ENCODE measurements at regions not wholly inside any gene's neighbourhood (a gene's known extent, or its start where the extent isn't known, plus 50 kb on each side); places are given as distances from the start of the nearest gene placed in this dataset.

- no peaks in the 10 kb centered on the region for H3K9me3 ChIP-seq (replicated peaks; ENCODE audit: control insufficient read depth, low read depth, low read length)
- peaks cover 2% of the 10 kb centered on the region for H3K27me3 ChIP-seq (ENCODE audit: control insufficient read depth, insufficient read depth, low read length)
- whole genome bisulfite sequencing (ENCODE audit: insufficient coverage): 83% methylated on average over 6 of the region's 11 CpGs
Measured at GRCh38 chr2:45264227-45265225, 255.3 kb upstream of the SIX2 start.

GRCh38 chr2:45263147-45263546, 253.9 kb upstream of the SIX2 start:
- no peak overlapping the region for H3K27ac ChIP-seq (ENCODE audit: low read length)
- peaks cover 30% of the 10 kb centered on the region for H3K4me1 ChIP-seq (ENCODE audit: control insufficient read depth, insufficient read depth, low read length)
- WGBS (ENCODE audit: insufficient coverage): 34% methylated on average over 4 of the region's 6 CpGs
- no peak overlapping the region for H3K4me3 ChIP-seq (ENCODE audit: low read length)
- H3K36me3 ChIP-seq (ENCODE audit: control insufficient read depth, insufficient read depth, low read length): no peaks in the 10 kb centered on the region
- DNase-seq: no peak
- no peaks in the 10 kb centered on the region for H3K9me3 ChIP-seq (replicated peaks; ENCODE audit: control insufficient read depth, low read depth, low read length)
- peaks cover 2% of the 10 kb centered on the region for H3K27me3 ChIP-seq (ENCODE audit: control insufficient read depth, insufficient read depth, low read length)

More at GRCh38 chr2:45264227-45265225, 255.3 kb upstream of the SIX2 start:
- Histone ChIP-seq H3K27ac (ENCODE audit: low read length) (no peak overlapping the region), H3K4me1 (ENCODE audit: control insufficient read depth, insufficient read depth, low read length) (peaks cover 22% of the 10 kb centered on the region), H3K36me3 (ENCODE audit: control insufficient read depth, insufficient read depth, low read length) (no peaks in the 10 kb centered on the region), H3K4me3 (ENCODE audit: low read length) (no peak overlapping the region)
- DNase-seq: no peak

GRCh38 chr2:45261746-45262145, 252.5 kb upstream of the SIX2 start:
- no peaks in the 10 kb centered on the region for H3K36me3 ChIP-seq (ENCODE audit: control insufficient read depth, insufficient read depth, low read length)
- WGBS (ENCODE audit: insufficient coverage): 69% methylated on average over 3 of the region's 4 CpGs
- H3K9me3 ChIP-seq (replicated peaks; ENCODE audit: control insufficient read depth, low read depth, low read length): no peaks in the 10 kb centered on the region
- peaks cover 44% of the 10 kb centered on the region for H3K4me1 ChIP-seq (ENCODE audit: control insufficient read depth, insufficient read depth, low read length)
- peaks cover 2% of the 10 kb centered on the region for H3K27me3 ChIP-seq (ENCODE audit: control insufficient read depth, insufficient read depth, low read length)
- H3K27ac ChIP-seq (ENCODE audit: low read length): no peak overlapping the region
- no peak for DNase-seq
- no peak overlapping the region for H3K4me3 ChIP-seq (ENCODE audit: low read length)

DNA sequence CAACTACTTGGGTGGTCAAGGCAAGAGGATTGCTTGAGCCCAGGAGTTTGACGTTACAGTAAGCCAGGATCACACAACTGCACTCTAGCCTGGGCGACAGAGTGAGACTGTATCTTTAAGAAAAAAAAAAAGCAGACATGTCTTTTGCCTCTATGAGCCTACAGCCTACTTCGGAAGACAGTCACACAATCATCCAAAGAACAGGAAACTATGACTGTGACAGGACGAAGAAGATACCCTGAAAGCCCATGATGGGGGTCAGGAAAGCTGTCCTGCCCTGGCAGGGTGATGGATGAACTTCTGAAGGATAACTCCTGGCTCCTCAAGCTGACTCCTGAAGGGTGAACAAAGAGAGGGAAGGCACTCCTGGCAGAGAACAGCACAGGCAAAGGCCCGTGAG, 251.7 kb upstream of the SIX2 start:
- DNase-seq: no peak
- Histone ChIP-seq H3K4me3 (ENCODE audit: low read length) (no peak overlapping the region), H3K4me1 (ENCODE audit: control insufficient read depth, insufficient read depth, low read length) (peaks cover 51% of the 10 kb centered on the region), H3K9me3 (replicated peaks; ENCODE audit: control insufficient read depth, low read depth, low read length) (no peaks in the 10 kb centered on the region), H3K36me3 (ENCODE audit: control insufficient read depth, insufficient read depth, low read length) (no peaks in the 10 kb centered on the region), H3K27me3 (ENCODE audit: control insufficient read depth, insufficient read depth, low read length) (peaks cover 2% of the 10 kb centered on the region), H3K27ac (ENCODE audit: low read length) (no peak overlapping the region)
- 70% methylated on average over 1 of the region's 5 CpGs for WGBS (ENCODE audit: insufficient coverage)

DNA sequence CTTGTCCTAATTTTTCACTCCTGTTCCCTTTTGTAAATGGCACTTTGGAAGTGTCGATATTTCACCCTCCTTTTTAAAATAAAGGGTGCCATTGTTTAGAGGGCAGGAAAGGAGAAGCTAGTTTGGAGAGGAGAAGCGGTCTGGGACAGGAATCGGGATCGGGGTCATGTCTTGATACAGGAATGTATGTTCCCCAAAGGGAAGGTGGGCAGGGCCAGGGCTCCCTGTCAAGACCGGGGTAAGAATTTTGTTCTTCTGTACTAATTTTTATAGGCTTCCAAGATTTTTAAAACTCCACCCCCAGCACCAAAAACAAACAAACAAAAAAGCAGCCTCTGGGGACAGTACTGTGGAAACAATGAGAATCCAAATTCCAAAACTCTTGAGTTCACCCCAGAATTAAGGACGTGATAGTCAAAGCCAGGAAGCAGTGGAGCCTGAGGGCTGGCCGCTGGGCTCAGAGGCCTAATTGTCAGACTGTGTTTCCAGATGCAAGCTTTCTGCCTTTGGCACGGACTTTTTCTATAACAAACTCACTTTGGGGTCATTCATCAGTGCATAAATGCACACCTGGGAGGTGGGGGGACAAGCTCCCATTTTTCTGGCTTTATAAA, 250.4 kb upstream of the SIX2 start:
- DNase-seq: peak; percentile 83
- Histone ChIP-seq H3K9me3 (replicated peaks; ENCODE audit: control insufficient read depth, low read depth, low read length) (no peaks in the 10 kb centered on the region), H3K27ac (ENCODE audit: low read length) (peak overlapping the region; percentile 66), H3K27me3 (ENCODE audit: control insufficient read depth, insufficient read depth, low read length) (peaks cover 2% of the 10 kb centered on the region), H3K4me1 (ENCODE audit: control insufficient read depth, insufficient read depth, low read length) (peaks cover 54% of the 10 kb centered on the region), H3K4me3 (ENCODE audit: low read length) (no peak overlapping the region), H3K36me3 (ENCODE audit: control insufficient read depth, insufficient read depth, low read length) (no peaks in the 10 kb centered on the region)
- WGBS (ENCODE audit: insufficient coverage): no CpG with 5 or more reads among the region's 8 CpGs

- H3K9me3 ChIP-seq (replicated peaks; ENCODE audit: control insufficient read depth, low read depth, low read length): no peaks in the 10 kb centered on the region
- no peaks in the 10 kb centered on the region for H3K36me3 ChIP-seq (ENCODE audit: control insufficient read depth, insufficient read depth, low read length)
- peaks cover 2% of the 10 kb centered on the region for H3K27me3 ChIP-seq (ENCODE audit: control insufficient read depth, insufficient read depth, low read length)
- DNase-seq: peak; percentile 75
- peaks cover 54% of the 10 kb centered on the region for H3K4me1 ChIP-seq (ENCODE audit: control insufficient read depth, insufficient read depth, low read length)
- peak overlapping the region; percentile 66 for H3K27ac ChIP-seq (ENCODE audit: low read length)
- H3K4me3 ChIP-seq (ENCODE audit: low read length): no peak overlapping the region
- WGBS (ENCODE audit: insufficient coverage): 12% methylated on average over 8 of the region's 8 CpGs
Measured at GRCh38 chr2:45259138-45259537, 249.9 kb upstream of the SIX2 start.

- 49% methylated on average over 4 of the region's 7 CpGs for WGBS (ENCODE audit: insufficient coverage)
- H3K27me3 ChIP-seq (ENCODE audit: control insufficient read depth, insufficient read depth, low read length): peaks cover 2% of the 10 kb centered on the region
- H3K9me3 ChIP-seq (replicated peaks; ENCODE audit: control insufficient read depth, low read depth, low read length): no peaks in the 10 kb centered on the region
- H3K36me3 ChIP-seq (ENCODE audit: control insufficient read depth, insufficient read depth, low read length): no peaks in the 10 kb centered on the region
- DNase-seq: peak; percentile 49
- H3K4me3 ChIP-seq (ENCODE audit: low read length): no peak overlapping the region
- H3K27ac ChIP-seq (ENCODE audit: low read length): no peak overlapping the region
- H3K4me1 ChIP-seq (ENCODE audit: control insufficient read depth, insufficient read depth, low read length): peaks cover 54% of the 10 kb centered on the region
Measured at GRCh38 chr2:45258311-45258710, 249.1 kb upstream of the SIX2 start.

DNA sequence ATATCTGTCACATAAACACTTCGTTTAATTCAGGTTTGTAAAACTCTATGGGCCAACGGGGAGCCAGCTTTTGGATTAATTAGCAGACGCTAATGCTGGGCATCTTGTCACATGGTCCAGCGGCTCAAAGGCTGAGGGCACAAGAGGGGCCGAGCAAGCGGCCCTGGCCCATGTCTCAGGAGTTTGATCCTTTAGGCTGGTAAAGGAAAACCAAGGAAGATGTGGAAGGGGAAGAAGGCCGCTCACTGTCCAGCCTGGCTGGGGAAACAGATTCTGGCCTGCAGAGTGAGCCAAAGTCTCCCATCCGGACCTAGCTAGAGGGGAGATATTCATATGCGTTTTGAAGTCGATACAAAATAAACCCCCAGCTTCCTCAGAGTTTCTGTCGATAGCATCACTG, 248.6 kb upstream of the SIX2 start:
- H3K9me3 ChIP-seq (replicated peaks; ENCODE audit: control insufficient read depth, low read depth, low read length): no peaks in the 10 kb centered on the region
- H3K4me3 ChIP-seq (ENCODE audit: low read length): no peak overlapping the region
- H3K27ac ChIP-seq (ENCODE audit: low read length): peak overlapping the region; percentile 51
- DNase-seq: no peak
- peaks cover 54% of the 10 kb centered on the region for H3K4me1 ChIP-seq (ENCODE audit: control insufficient read depth, insufficient read depth, low read length)
- no peaks in the 10 kb centered on the region for H3K36me3 ChIP-seq (ENCODE audit: control insufficient read depth, insufficient read depth, low read length)
- WGBS (ENCODE audit: insufficient coverage): 85% methylated on average over 4 of the region's 11 CpGs
- H3K27me3 ChIP-seq (ENCODE audit: control insufficient read depth, insufficient read depth, low read length): peaks cover 2% of the 10 kb centered on the region

DNA sequence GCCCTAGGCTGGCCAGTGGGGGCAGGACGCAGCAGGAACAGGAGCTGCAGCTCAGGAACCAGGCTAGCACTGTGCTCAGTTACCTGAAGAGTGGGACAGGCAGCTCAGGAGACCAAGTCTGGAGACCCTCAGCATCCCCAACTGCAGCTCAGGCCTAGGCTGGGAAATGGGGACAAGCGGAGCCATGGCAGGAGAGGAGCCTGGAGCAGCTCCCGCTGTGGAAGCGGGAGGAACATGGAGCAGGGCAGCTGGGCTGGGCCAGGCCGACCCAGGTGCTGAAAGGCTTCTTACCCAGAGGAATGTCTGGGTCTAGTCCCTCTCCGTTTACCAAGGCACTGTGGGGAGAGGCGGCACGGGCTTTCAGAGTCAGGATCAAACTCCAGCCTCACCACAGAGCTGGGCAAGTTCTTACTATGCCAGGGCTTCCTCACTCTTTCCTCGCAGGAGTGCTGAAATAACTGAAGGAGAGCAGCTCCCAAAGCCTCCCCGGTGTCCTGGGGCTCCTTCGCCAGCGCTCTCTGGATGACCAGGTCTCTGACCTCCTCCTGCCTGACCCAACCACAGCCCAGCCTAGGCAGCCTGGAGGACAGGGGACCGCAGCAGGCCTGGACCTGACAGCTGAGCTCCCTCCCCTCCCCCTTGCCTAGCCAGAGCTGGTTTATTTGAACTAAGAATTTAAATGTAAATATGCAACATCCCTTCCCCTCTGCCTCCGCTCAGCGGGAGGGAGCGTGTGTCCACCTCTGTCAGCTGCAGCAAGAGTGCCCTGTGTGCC, 247.8 kb upstream of the SIX2 start:
- no peaks in the 10 kb centered on the region for H3K9me3 ChIP-seq (replicated peaks; ENCODE audit: control insufficient read depth, low read depth, low read length)
- H3K4me3 ChIP-seq (ENCODE audit: low read length): no peak overlapping the region
- H3K27me3 ChIP-seq (ENCODE audit: control insufficient read depth, insufficient read depth, low read length): no peaks in the 10 kb centered on the region
- peak overlapping the region; percentile 51 for H3K27ac ChIP-seq (ENCODE audit: low read length)
- 85% methylated on average over 9 of the region's 16 CpGs for WGBS (ENCODE audit: insufficient coverage)
- H3K4me1 ChIP-seq (ENCODE audit: control insufficient read depth, insufficient read depth, low read length): peaks cover 54% of the 10 kb centered on the region
- DNase-seq: no peak
- H3K36me3 ChIP-seq (ENCODE audit: control insufficient read depth, insufficient read depth, low read length): no peaks in the 10 kb centered on the region

Measured in muscle of leg (tissue), 3 donors.